ENCODE measurements at regions not wholly inside any gene's neighbourhood (a gene's known extent, or its start where the extent isn't known, plus 50 kb on each side); places are given as distances from the start of the nearest gene placed in this dataset.
"Not testable (repeated sequence)": the region's sequence is repeated elsewhere in the genome, so short reads cannot be mapped to it uniquely, and the experiment has no call there.

- no peak overlapping the region for H3K27ac ChIP-seq
- POLR2A ChIA-PET (ENCODE audit: low non-redundant PET), result no interaction called here
- CTCF ChIA-PET, result no interaction called here
- TF ChIP-seq CTCF (conservative IDR thresholded peaks at IDR 0.05; ENCODE audit: low read depth), result no peak
- DNase-seq (ENCODE audit: low spot score), result no peak
Observed at GRCh38 chr13:78065141-78065540, 146.5 kb upstream of the EDNRB start.

- no peak overlapping the region for H3K27ac ChIP-seq
- DNase-seq (ENCODE audit: low spot score), result no peak
- ChIA-PET POLR2A (ENCODE audit: low non-redundant PET) (no interaction called here), CTCF (no interaction called here)
- TF ChIP-seq CTCF (conservative IDR thresholded peaks at IDR 0.05; ENCODE audit: low read depth), result no peak
Observed at GRCh38 chr13:78061806-78062205, 143.2 kb upstream of the EDNRB start.

- CTCF ChIA-PET, result no interaction called here
- no peak for DNase-seq (ENCODE audit: low spot score)
- TF ChIP-seq CTCF (conservative IDR thresholded peaks at IDR 0.05; ENCODE audit: low read depth), result no peak
- POLR2A ChIA-PET (ENCODE audit: low non-redundant PET), result no interaction called here
- no peak overlapping the region for H3K27ac ChIP-seq
Observed at GRCh38 chr13:78060966-78061365, 142.3 kb upstream of the EDNRB start.

GRCh38 chr13:78056865-78057264 is 138.2 kb upstream of the EDNRB start:
- POLR2A ChIA-PET (ENCODE audit: low non-redundant PET); CTCF ChIA-PET; DNase-seq (ENCODE audit: low spot score); H3K27ac ChIP-seq: not testable (repeated sequence)

- H3K27ac ChIP-seq, result no peak overlapping the region
- CTCF ChIA-PET, result no interaction called here
- POLR2A ChIA-PET (ENCODE audit: low non-redundant PET), result no interaction called here
- DNase-seq (ENCODE audit: low spot score), result no peak
- TF ChIP-seq CTCF (conservative IDR thresholded peaks at IDR 0.05; ENCODE audit: low read depth), result no peak
Observed at GRCh38 chr13:78054157-78054556, 135.5 kb upstream of the EDNRB start.

GRCh38 chr13:78047151-78047550 is 128.5 kb upstream of the EDNRB start:
- no peak overlapping the region for H3K27ac ChIP-seq
- CTCF ChIA-PET, result no interaction called here
- no peak for DNase-seq (ENCODE audit: low spot score)
- POLR2A ChIA-PET (ENCODE audit: low non-redundant PET), result no interaction called here
- no peak for TF ChIP-seq CTCF (conservative IDR thresholded peaks at IDR 0.05; ENCODE audit: low read depth)

- POLR2A ChIA-PET (ENCODE audit: low non-redundant PET), result no interaction called here
- CTCF ChIA-PET, result interaction anchor here (0.7 kb wide), 1 partner anchor 37 kb away, joined by 3 read pairs; no protein-coding TSS in a partner anchor
- no peak overlapping the region for H3K27ac ChIP-seq
- TF ChIP-seq CTCF (conservative IDR thresholded peaks at IDR 0.05; ENCODE audit: low read depth), result no peak
- DNase-seq (ENCODE audit: low spot score), result no peak
Observed at GRCh38 chr13:78046331-78046730, 127.7 kb upstream of the EDNRB start.
